ENCODE measurements at regions not wholly inside any gene's neighbourhood (a gene's known extent, or its start where the extent isn't known, plus 50 kb on each side); places are given as distances from the start of the nearest gene placed in this dataset.

GRCh38 chr18:29153091-29153490, 976.2 kb upstream of the CDH2 start:
- TF ChIP-seq, protein P1, sequence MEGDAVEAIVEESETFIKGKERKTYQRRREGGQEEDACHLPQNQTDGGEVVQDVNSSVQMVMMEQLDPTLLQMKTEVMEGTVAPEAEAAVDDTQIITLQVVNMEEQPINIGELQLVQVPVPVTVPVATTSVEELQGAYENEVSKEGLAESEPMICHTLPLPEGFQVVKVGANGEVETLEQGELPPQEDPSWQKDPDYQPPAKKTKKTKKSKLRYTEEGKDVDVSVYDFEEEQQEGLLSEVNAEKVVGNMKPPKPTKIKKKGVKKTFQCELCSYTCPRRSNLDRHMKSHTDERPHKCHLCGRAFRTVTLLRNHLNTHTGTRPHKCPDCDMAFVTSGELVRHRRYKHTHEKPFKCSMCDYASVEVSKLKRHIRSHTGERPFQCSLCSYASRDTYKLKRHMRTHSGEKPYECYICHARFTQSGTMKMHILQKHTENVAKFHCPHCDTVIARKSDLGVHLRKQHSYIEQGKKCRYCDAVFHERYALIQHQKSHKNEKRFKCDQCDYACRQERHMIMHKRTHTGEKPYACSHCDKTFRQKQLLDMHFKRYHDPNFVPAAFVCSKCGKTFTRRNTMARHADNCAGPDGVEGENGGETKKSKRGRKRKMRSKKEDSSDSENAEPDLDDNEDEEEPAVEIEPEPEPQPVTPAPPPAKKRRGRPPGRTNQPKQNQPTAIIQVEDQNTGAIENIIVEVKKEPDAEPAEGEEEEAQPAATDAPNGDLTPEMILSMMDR (IDR thresholded peaks at IDR 0.05), result no peak

- TF ChIP-seq, protein P1 (IDR thresholded peaks at IDR 0.05), result no peak
Observed at GRCh38 chr18:29147944-29148343, 971.0 kb upstream of the CDH2 start.

DNA sequence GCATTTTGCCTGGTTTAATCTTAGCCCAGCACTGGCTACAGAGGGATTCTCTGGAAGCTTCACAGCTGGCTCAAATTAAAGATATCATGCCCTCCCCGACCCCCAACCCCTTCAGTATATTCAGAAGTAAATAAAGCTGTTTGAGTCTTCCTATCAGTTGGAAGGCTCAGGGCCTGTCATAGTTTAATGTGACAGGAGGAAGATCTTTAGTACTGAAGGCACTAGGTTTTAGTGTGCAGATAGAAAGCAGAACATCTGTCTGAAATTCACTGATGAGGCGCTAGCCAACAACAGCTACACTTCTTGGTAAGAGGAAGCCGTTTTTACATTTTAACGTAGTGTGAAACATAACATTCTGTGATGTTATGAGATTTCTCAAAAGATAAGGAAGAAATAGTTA, 969.1 kb upstream of the CDH2 start:
- TF ChIP-seq, protein P1 (IDR thresholded peaks at IDR 0.05), result no peak

- TF ChIP-seq, protein P1 (IDR thresholded peaks at IDR 0.05), result no peak
Observed at GRCh38 chr18:29140590-29140989, 963.7 kb upstream of the CDH2 start.

GRCh38 chr18:29137773-29138495, 961.0 kb upstream of the CDH2 start:
- TF ChIP-seq, protein P1 (IDR thresholded peaks at IDR 0.05), result no peak

GRCh38 chr18:29123706-29124530, 947.0 kb upstream of the CDH2 start:
- TF ChIP-seq, protein P1 (IDR thresholded peaks at IDR 0.05), result no peak

- TF ChIP-seq, protein P1 (IDR thresholded peaks at IDR 0.05), result no peak
Observed at GRCh38 chr18:29104671-29105070, 927.7 kb upstream of the CDH2 start.
